Keratinocyte (primary cell): ENCODE measurements at regions not wholly inside any gene's neighbourhood (a gene's known extent, or its start where the extent isn't known, plus 50 kb on each side); places are given as distances from the start of the nearest gene placed in this dataset.

Source experiments
- DNase-seq: peaks from one replicate; pipeline ENCODE4 v3.0.0-alpha.2; 2011; ENCODE audit warnings: low read depth, missing footprints, low spot score
- FAIRE-seq: peaks from 2 replicates; lab custom pipeline; 2011; peaks lifted over from hg19 to GRCh38; lab: Jason Lieb, UNC
- H2AFZ ChIP-seq: 2 replicates; pipeline ENCODE4 v1.6.0; 2012; ENCODE audit warnings: low read length, control low read depth, inconsistent platforms; ENCODE audit not compliant: control insufficient read depth
- H3K27ac ChIP-seq: 2 replicates; pipeline ENCODE4 v1.5.1; 2011; ENCODE audit warnings: low read length; ENCODE audit not compliant: control insufficient read depth, insufficient read depth
- H3K27me3 ChIP-seq: 3 replicates; pipeline ENCODE4 v1.6.0; 2011; ENCODE audit warnings: low read length; ENCODE audit not compliant: control insufficient read depth, insufficient read depth; ENCODE audit errors: extremely low read depth
- H3K36me3 ChIP-seq, 2 experiments: 2 replicates in 1 of 2; 3 replicates in 1 of 2; pipeline ENCODE4 v1.5.1; 2011; ENCODE audit warnings: low read length in 2 of 2, mild to moderate bottlenecking in 1 of 2; ENCODE audit not compliant: control insufficient read depth in 2 of 2, insufficient read depth in 2 of 2; ENCODE audit errors: extremely low read depth in 1 of 2
- H3K4me1 ChIP-seq: 3 replicates; pipeline ENCODE4 v1.5.1; 2011; ENCODE audit warnings: low read length; ENCODE audit not compliant: control insufficient read depth, insufficient read depth; ENCODE audit errors: extremely low read depth
- H3K4me2 ChIP-seq: 3 replicates; pipeline ENCODE4 v1.6.0; 2011; ENCODE audit warnings: low read depth, low read length; ENCODE audit not compliant: control insufficient read depth, insufficient read depth; ENCODE audit errors: extremely low read depth
- H3K4me3 ChIP-seq, 3 experiments: fragments of 200-600 bp in 1 of 3; sonication (generic) in 1 of 3; 2 replicates in 2 of 3; 3 replicates in 1 of 3; pipeline ENCODE4 v1.5.1; 2011 to 2016; ENCODE audit warnings: low read length in 3 of 3, mild to moderate bottlenecking in 3 of 3, control low read depth in 2 of 3, inconsistent platforms in 1 of 3, low read depth in 1 of 3, mixed read lengths in 1 of 3, mixed run types in 1 of 3, moderate library complexity in 1 of 3; ENCODE audit not compliant: control insufficient read depth in 2 of 3, insufficient read depth in 2 of 3; ENCODE audit errors: extremely low read depth in 1 of 3
- H3K79me2 ChIP-seq: 2 replicates; pipeline ENCODE4 v1.6.0; 2012; ENCODE audit warnings: low read length; ENCODE audit not compliant: control insufficient read depth, insufficient read depth
- H3K9ac ChIP-seq: 3 replicates; pipeline ENCODE4 v1.6.0; 2011; ENCODE audit warnings: low read length; ENCODE audit not compliant: control insufficient read depth, insufficient read depth; ENCODE audit errors: extremely low read depth
- H3K9me1 ChIP-seq: 3 replicates; pipeline ENCODE4 v1.6.0; 2011; ENCODE audit warnings: low read length; ENCODE audit not compliant: control insufficient read depth, insufficient read depth; ENCODE audit errors: extremely low read depth
- H3K9me3 ChIP-seq: 2 replicates; pipeline ENCODE4 v1.5.1; 2012; ENCODE audit warnings: low read depth, low read length; ENCODE audit not compliant: control insufficient read depth
- H4K20me1 ChIP-seq: 3 replicates; pipeline ENCODE4 v1.6.0; 2011; ENCODE audit warnings: low read length; ENCODE audit not compliant: control insufficient read depth, insufficient read depth; ENCODE audit errors: extremely low read depth
- CTCF ChIP-seq, 3 experiments: IDR thresholded peaks in 1 of 3; conservative IDR thresholded peaks in 1 of 3; optimal IDR thresholded peaks in 1 of 3; 2 replicates in 2 of 3; 3 replicates in 1 of 3; pipeline versions ENCODE3 to v1.5.1; 2011; ENCODE audit warnings: low read length in 3 of 3, mild to moderate bottlenecking in 3 of 3, moderate library complexity in 2 of 3, control low read depth in 1 of 3, inconsistent platforms in 1 of 3; ENCODE audit not compliant: insufficient read depth in 2 of 3; ENCODE audit errors: extremely low read depth in 1 of 3
- EZH2 ChIP-seq: IDR thresholded peaks from one replicate; pipeline ENCODE4 v1.6.1; 2012; ENCODE audit warnings: inconsistent platforms, mild to moderate bottlenecking, low read length, moderate library complexity
- dilution Hi-C: fragments of 300-500 bp; cut with MboI; formaldehyde crosslinking; loops from one replicate; pipeline ENCODE4 v1.7.0; 2020; ENCODE audit warnings: low sequenced_read_pairs; ENCODE audit not compliant: extremely low pct_ligation_motif_present

- Histone ChIP-seq H3K9me1 (no peaks in the 10 kb centered on the region), H3K4me3 (no peak overlapping the region), H3K36me3 (no peaks in the 10 kb centered on the region), H3K9ac (no peak overlapping the region), H3K27me3 (no peaks in the 10 kb centered on the region), H2AFZ (no peak overlapping the region), H3K9me3 (no peaks in the 10 kb centered on the region), H3K4me2 (no peak overlapping the region), H3K79me2 (no peaks in the 10 kb centered on the region), H3K27ac (no peak overlapping the region), H4K20me1 (no peaks in the 10 kb centered on the region), H3K4me1 (no peaks in the 10 kb centered on the region)
- DNase-seq (no peak), FAIRE-seq (no peak)
- dilution Hi-C loops = no loop called here
- no peak for TF ChIP-seq EZH2
- no peak for TF ChIP-seq CTCF (optimal IDR thresholded peaks at IDR 0.05 in 1 of 3, IDR thresholded peaks at IDR 0.05 in 1 of 3, conservative IDR thresholded peaks at IDR 0.05 in 1 of 3; ENCODE audit: extremely low read depth in 1 of 3, insufficient read depth in 2 of 3, low read length in 3 of 3)
Measured at GRCh38 chr10:108556186-108556585, 1367.1 kb downstream of the XPNPEP1 start.

GRCh38 chr10:108545921-108546320, 1377.4 kb downstream of the XPNPEP1 start:
- no peak overlapping the region for H2AFZ ChIP-seq
- H3K36me3 ChIP-seq = no peaks in the 10 kb centered on the region
- H3K9me3 ChIP-seq = no peaks in the 10 kb centered on the region
- TF ChIP-seq CTCF (optimal IDR thresholded peaks at IDR 0.05 in 1 of 3, IDR thresholded peaks at IDR 0.05 in 1 of 3, conservative IDR thresholded peaks at IDR 0.05 in 1 of 3; ENCODE audit: extremely low read depth in 1 of 3, insufficient read depth in 2 of 3, low read length in 3 of 3) (no peak), EZH2 (no peak)
- H3K4me1 ChIP-seq = no peaks in the 10 kb centered on the region
- H3K79me2 ChIP-seq = no peaks in the 10 kb centered on the region
- no peak for FAIRE-seq
- no peaks in the 10 kb centered on the region for H4K20me1 ChIP-seq
- dilution Hi-C loops = no loop called here
- H3K4me2 ChIP-seq = no peak overlapping the region
- no peak overlapping the region for H3K4me3 ChIP-seq
- no peak overlapping the region for H3K9ac ChIP-seq
- DNase-seq = no peak
- H3K9me1 ChIP-seq = no peaks in the 10 kb centered on the region
- no peaks in the 10 kb centered on the region for H3K27me3 ChIP-seq
- H3K27ac ChIP-seq = no peak overlapping the region
